GM21515 (cell line): ENCODE measurements at regions not wholly inside any gene's neighbourhood (a gene's known extent, or its start where the extent isn't known, plus 50 kb on each side); places are given as distances from the start of the nearest gene placed in this dataset.

Experiments
- ATAC-seq: cut with Tn5 transposase; IDR thresholded peaks from one replicate; pipeline ENCODE4 v1.9.1; 2021; ENCODE audit not compliant: unreplicated experiment

GRCh38 chr5:124252191-124252638, 494.2 kb downstream of the ZNF608 start:
- ATAC-seq, result no peak

GRCh38 chr5:124245276-124245675, 501.2 kb downstream of the ZNF608 start:
- ATAC-seq, result no peak

- ATAC-seq, result no peak
Observed at GRCh38 chr5:124240732-124241131, 505.7 kb downstream of the ZNF608 start.

- ATAC-seq, result no peak
Observed at GRCh38 chr5:124239572-124239971, 506.9 kb downstream of the ZNF608 start.

- ATAC-seq, result no peak
Observed at GRCh38 chr5:124238350-124238749, 508.1 kb downstream of the ZNF608 start.

- no peak for ATAC-seq
Observed at GRCh38 chr5:124237206-124237695, 509.2 kb downstream of the ZNF608 start.

- no peak for ATAC-seq
Observed at GRCh38 chr5:124236361-124237205, 509.9 kb downstream of the ZNF608 start.

- ATAC-seq, result no peak
Observed at GRCh38 chr5:124235576-124235975, 510.9 kb downstream of the ZNF608 start.

- no peak for ATAC-seq
Observed at GRCh38 chr5:124234770-124235562, 511.5 kb downstream of the ZNF608 start.

GRCh38 chr5:124234022-124234769, 512.2 kb downstream of the ZNF608 start:
- ATAC-seq, result no peak

- no peak for ATAC-seq
Observed at GRCh38 chr5:124232515-124232914, 513.9 kb downstream of the ZNF608 start.

- ATAC-seq, result no peak
Observed at GRCh38 chr5:124231802-124232201, 514.6 kb downstream of the ZNF608 start.

- no peak for ATAC-seq
Observed at GRCh38 chr5:124231230-124231629, 515.2 kb downstream of the ZNF608 start.

- no peak for ATAC-seq
Observed at GRCh38 chr5:124230456-124230855, 516.0 kb downstream of the ZNF608 start.

GRCh38 chr5:124229352-124229751, 517.1 kb downstream of the ZNF608 start:
- no peak for ATAC-seq

- no peak for ATAC-seq
Observed at GRCh38 chr5:124227914-124228313, 518.5 kb downstream of the ZNF608 start.

- no peak for ATAC-seq
Observed at GRCh38 chr5:124220418-124220817, 526.0 kb downstream of the ZNF608 start.

- no peak for ATAC-seq
Observed at GRCh38 chr5:124212934-124213333, 533.5 kb downstream of the ZNF608 start.

- ATAC-seq, result no peak
Observed at GRCh38 chr5:124210111-124210910, 536.1 kb downstream of the ZNF608 start.

- ATAC-seq, result no peak
Observed at GRCh38 chr5:124207118-124207517, 539.3 kb downstream of the ZNF608 start.
